Transverse colon (tissue), 4 donors: ENCODE measurements at regions not wholly inside any gene's neighbourhood (a gene's known extent, or its start where the extent isn't known, plus 50 kb on each side); places are given as distances from the start of the nearest gene placed in this dataset.

ENCODE experiments used
- EP300 ChIP-seq: sonication (generic); formaldehyde crosslinking; IDR thresholded peaks from one replicate; pipeline ENCODE4 v1.6.1; 2017; ENCODE audit warnings: antibody characterized with exemption, low read depth
- POLR2A ChIP-seq: fragments of 450-650 bp; IDR thresholded peaks from one replicate; pipeline ENCODE4 v1.6.1; 2016; ENCODE audit warnings: antibody characterized with exemption, mild to moderate bottlenecking, moderate library complexity
- POLR2AphosphoS5 ChIP-seq, 3 donors: sonication (generic); formaldehyde crosslinking; IDR thresholded peaks; one replicate each; pipeline ENCODE4 v1.6.1; 2016; ENCODE audit warnings: antibody characterized with exemption in 3 of 3
- TF ChIP-seq, protein P1 (sequence below), 5 experiments: fragments of 200-600 bp in 3 of 5; fragments of 450-650 bp in 2 of 5; sonication (generic) in 3 of 5; IDR thresholded peaks; 1 replicate in 2 of 5; 2 replicates in 3 of 5; pipeline ENCODE4 v1.5.1; 2016 to 2017; ENCODE audit warnings: antibody characterized with exemption in 5 of 5, inconsistent platforms in 3 of 5, mild to moderate bottlenecking in 2 of 5, moderate library complexity in 1 of 5

DNA sequence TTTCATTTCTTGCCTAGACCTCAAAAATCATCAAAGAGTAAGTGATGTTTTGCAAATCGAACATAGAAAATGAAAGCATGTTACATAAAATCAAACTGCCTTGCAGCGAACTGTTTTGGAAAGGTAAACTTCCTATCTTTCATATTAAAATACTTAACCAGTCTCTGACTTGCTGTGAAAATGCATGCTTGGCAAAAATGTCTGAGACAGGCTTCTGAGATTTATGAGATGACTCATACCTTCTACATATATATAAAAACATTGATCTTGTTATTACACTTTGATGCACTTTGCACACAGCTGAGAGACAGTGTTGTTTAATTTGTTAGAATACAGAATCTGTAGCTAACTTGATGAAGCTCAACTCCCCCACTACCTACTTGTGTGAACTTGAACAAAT lies 179.1 kb downstream of the KITLG start:
- TF ChIP-seq EP300 = no peak
- TF ChIP-seq, protein P1, sequence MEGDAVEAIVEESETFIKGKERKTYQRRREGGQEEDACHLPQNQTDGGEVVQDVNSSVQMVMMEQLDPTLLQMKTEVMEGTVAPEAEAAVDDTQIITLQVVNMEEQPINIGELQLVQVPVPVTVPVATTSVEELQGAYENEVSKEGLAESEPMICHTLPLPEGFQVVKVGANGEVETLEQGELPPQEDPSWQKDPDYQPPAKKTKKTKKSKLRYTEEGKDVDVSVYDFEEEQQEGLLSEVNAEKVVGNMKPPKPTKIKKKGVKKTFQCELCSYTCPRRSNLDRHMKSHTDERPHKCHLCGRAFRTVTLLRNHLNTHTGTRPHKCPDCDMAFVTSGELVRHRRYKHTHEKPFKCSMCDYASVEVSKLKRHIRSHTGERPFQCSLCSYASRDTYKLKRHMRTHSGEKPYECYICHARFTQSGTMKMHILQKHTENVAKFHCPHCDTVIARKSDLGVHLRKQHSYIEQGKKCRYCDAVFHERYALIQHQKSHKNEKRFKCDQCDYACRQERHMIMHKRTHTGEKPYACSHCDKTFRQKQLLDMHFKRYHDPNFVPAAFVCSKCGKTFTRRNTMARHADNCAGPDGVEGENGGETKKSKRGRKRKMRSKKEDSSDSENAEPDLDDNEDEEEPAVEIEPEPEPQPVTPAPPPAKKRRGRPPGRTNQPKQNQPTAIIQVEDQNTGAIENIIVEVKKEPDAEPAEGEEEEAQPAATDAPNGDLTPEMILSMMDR (IDR thresholded peaks at IDR 0.05) = no peak
- TF ChIP-seq POLR2A = no peak
- no peak for TF ChIP-seq POLR2AphosphoS5 (IDR thresholded peaks at IDR 0.05)
